Epithelial cell of esophagus (primary cell): ENCODE measurements at regions not wholly inside any gene's neighbourhood (a gene's known extent, or its start where the extent isn't known, plus 50 kb on each side); places are given as distances from the start of the nearest gene placed in this dataset.
"Not testable (repeated sequence)": the region's sequence is repeated elsewhere in the genome, so short reads cannot be mapped to it uniquely, and the experiment has no call there.

ENCODE experiments used
- DNase-seq: peaks from one replicate; pipeline ENCODE4 v3.0.0; 2010; ENCODE audit warnings: low read depth
- H3K4me3 ChIP-seq: 2 replicates; pipeline ENCODE4 v1.5.1; 2011; ENCODE audit warnings: mild to moderate bottlenecking, low read length, control low read depth
- TF ChIP-seq, protein P1 (sequence below): IDR thresholded peaks from 2 replicates; pipeline ENCODE4 v1.5.1; 2011; ENCODE audit warnings: low read depth, mild to moderate bottlenecking, low read length, control low read depth, inconsistent platforms; ENCODE audit not compliant: insufficient read depth; ENCODE audit errors: missing control alignments

- TF ChIP-seq, protein P1, sequence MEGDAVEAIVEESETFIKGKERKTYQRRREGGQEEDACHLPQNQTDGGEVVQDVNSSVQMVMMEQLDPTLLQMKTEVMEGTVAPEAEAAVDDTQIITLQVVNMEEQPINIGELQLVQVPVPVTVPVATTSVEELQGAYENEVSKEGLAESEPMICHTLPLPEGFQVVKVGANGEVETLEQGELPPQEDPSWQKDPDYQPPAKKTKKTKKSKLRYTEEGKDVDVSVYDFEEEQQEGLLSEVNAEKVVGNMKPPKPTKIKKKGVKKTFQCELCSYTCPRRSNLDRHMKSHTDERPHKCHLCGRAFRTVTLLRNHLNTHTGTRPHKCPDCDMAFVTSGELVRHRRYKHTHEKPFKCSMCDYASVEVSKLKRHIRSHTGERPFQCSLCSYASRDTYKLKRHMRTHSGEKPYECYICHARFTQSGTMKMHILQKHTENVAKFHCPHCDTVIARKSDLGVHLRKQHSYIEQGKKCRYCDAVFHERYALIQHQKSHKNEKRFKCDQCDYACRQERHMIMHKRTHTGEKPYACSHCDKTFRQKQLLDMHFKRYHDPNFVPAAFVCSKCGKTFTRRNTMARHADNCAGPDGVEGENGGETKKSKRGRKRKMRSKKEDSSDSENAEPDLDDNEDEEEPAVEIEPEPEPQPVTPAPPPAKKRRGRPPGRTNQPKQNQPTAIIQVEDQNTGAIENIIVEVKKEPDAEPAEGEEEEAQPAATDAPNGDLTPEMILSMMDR: no peak
- peak; percentile 97 for DNase-seq
- no peak overlapping the region for H3K4me3 ChIP-seq
Observed at GRCh38 chr4:103400405-103400804, 202.3 kb upstream of the CENPE start.

- TF ChIP-seq, protein P1: no peak
- H3K4me3 ChIP-seq: no peak overlapping the region
- DNase-seq: no peak
Observed at GRCh38 chr4:103397541-103397940, 199.4 kb upstream of the CENPE start.

GRCh38 chr4:103387508-103388011, 189.4 kb upstream of the CENPE start:
- DNase-seq, H3K4me3 ChIP-seq: not testable (repeated sequence)

DNA sequence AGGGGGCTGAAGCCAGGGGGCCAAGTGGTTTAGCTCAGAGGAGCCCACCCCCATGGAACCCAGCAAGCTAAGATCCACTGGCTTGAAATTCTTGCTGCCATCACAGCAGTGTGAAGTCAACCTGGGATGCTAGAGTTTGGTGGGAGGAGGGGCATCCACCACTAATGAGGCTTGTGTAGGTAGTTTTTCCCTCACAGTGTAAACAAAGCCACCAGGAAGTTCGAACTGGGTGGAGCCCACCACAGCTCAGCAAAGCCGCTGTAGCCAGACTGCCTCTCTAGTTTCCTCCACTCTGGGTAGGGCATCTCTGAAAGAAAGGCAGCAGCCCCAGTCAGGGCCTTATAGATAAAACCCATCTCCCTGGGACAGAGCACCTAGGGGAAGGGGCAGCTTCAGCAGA, 187.4 kb upstream of the CENPE start:
- H3K4me3 ChIP-seq, DNase-seq: not testable (repeated sequence)

- no peak overlapping the region for H3K4me3 ChIP-seq
- peak; percentile 69 for DNase-seq
- TF ChIP-seq, protein P1: no peak
Observed at GRCh38 chr4:103375278-103375677, 177.1 kb upstream of the CENPE start.

DNA sequence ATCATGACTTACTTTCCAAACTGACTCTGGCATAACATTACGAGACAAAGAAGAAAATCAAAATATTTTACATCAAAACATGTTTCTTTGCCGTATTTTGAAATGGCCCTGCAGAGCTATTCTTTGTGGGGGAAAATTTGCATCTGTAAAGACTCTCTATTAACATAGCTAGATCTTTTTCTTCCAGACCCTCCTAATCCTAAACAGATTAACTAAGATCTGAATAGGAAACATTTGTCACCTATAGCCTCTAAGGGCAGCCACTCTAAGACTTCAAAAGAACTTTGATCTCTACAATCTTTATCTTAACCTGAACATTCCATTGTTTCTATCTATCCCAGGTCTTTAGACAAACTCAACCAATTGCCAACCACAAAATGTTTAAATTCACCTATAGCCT, 176.6 kb upstream of the CENPE start:
- H3K4me3 ChIP-seq: no peak overlapping the region
- TF ChIP-seq, protein P1: no peak
- no peak for DNase-seq

DNA sequence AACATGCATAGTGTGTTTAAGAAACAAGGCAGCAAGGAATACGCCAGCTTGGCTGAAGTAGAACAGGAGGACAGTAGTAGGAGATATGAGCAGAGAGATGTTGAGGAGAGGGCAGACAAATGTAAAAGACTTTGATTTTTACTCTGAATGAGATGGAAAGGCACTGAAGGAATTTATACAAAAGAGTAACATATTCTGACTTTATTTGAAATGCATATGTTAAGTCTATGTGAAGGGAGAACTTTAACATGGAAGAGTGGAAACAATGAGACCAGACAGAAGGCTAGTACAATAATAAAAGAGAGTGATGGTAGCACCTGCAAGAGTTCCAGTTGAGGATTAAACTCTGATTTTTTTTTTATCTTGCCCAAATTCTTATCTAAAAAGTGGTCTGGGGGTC, 176.2 kb upstream of the CENPE start:
- DNase-seq: no peak
- TF ChIP-seq, protein P1: no peak
- no peak overlapping the region for H3K4me3 ChIP-seq

DNA sequence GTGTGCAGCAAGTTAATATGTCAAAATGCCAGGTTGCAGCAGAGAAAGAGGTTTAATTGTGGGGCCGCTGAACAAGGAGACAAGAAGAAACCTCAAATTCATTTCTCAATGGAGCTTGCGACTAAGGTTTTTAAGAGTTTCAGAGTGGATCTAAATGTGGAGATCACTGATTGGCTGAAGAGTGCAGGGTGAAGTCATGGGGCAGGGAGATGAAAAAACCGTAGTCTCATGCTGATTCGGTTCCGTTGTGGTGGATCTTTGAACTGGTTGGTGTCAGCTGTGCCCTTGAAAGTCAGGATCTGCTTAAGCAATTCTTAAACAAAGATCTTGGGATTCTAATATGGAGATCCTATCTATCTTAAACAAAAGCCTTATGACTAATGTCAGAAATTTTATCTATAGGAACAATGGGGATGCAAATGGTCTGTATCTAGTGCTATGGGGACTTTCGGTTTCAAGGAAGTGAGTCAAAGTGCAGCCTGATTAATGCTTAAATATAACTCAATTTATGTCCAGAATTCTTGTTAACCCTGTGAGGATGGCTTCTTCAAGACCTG, 173.9 kb upstream of the CENPE start:
- H3K4me3 ChIP-seq: no peak overlapping the region
- TF ChIP-seq, protein P1: no peak

More for the DNA sequence above, 173.9 kb upstream of the CENPE start:
- peak; percentile 14 for DNase-seq
